Hepatocyte (in vitro differentiated cells): ENCODE measurements at regions not wholly inside any gene's neighbourhood (a gene's known extent, or its start where the extent isn't known, plus 50 kb on each side); places are given as distances from the start of the nearest gene placed in this dataset.

Experiments
- DNase-seq: peaks from one replicate; pipeline ENCODE4 v3.0.0-alpha.2; 2016; ENCODE audit warnings: low spot score
- H2AFZ ChIP-seq: fragments of 200-600 bp; sonication (generic); 2 replicates; pipeline ENCODE4 v1.6.0; 2016; ENCODE audit warnings: antibody characterized with exemption, mild to moderate bottlenecking
- H3K27ac ChIP-seq: fragments of 200-600 bp; sonication (generic); 2 replicates; pipeline ENCODE4 v1.5.1; 2016; ENCODE audit warnings: mild to moderate bottlenecking
- H3K27me3 ChIP-seq: fragments of 200-600 bp; sonication (generic); 2 replicates; pipeline ENCODE4 v1.6.1; 2016
- H3K36me3 ChIP-seq: fragments of 200-600 bp; sonication (generic); replicated peaks from 2 replicates; pipeline ENCODE4 v1.5.1; 2016; ENCODE audit warnings: low read depth; ENCODE audit not compliant: insufficient read depth
- H3K4me1 ChIP-seq: fragments of 200-600 bp; sonication (generic); 2 replicates; pipeline ENCODE4 v1.5.1; 2016; ENCODE audit warnings: mild to moderate bottlenecking, moderate library complexity; ENCODE audit not compliant: insufficient read depth
- H3K4me2 ChIP-seq: fragments of 200-600 bp; sonication (generic); 2 replicates; pipeline ENCODE4 v1.6.0; 2016
- H3K4me3 ChIP-seq: fragments of 200-600 bp; sonication (generic); 2 replicates; pipeline ENCODE4 v1.5.1; 2016; ENCODE audit warnings: mild to moderate bottlenecking
- H3K79me2 ChIP-seq: fragments of 200-600 bp; sonication (generic); 2 replicates; pipeline ENCODE4 v1.6.0; 2017; ENCODE audit warnings: mild to moderate bottlenecking
- H3K9me2 ChIP-seq: fragments of 200-600 bp; sonication (generic); replicated peaks from 2 replicates; pipeline ENCODE4 v1.6.0; 2017; ENCODE audit warnings: mild to moderate bottlenecking; ENCODE audit not compliant: insufficient read depth
- H3K9me3 ChIP-seq: fragments of 200-600 bp; sonication (generic); 2 replicates; pipeline ENCODE4 v1.5.1; 2016; ENCODE audit warnings: low read depth, mild to moderate bottlenecking
- H4K20me1 ChIP-seq: fragments of 200-600 bp; sonication (generic); 2 replicates; pipeline ENCODE4 v1.6.0; 2016; ENCODE audit warnings: mild to moderate bottlenecking; ENCODE audit not compliant: insufficient read depth, poor library complexity, severe bottlenecking
- EZH2 ChIP-seq: fragments of 200-600 bp; sonication (generic); IDR thresholded peaks from 2 replicates; pipeline ENCODE4 v1.6.1; 2016; ENCODE audit warnings: antibody characterized with exemption, mild to moderate bottlenecking, borderline replicate concordance
- EZH2phosphoT487 ChIP-seq: fragments of 200-600 bp; sonication (generic); IDR thresholded peaks from one replicate; pipeline ENCODE4 v1.6.1; 2018; ENCODE audit warnings: antibody characterized with exemption, mild to moderate bottlenecking, low read depth, moderate library complexity; ENCODE audit not compliant: unreplicated experiment, severe bottlenecking
- WGBS: methylation state at CpG from one replicate; pipeline ENCODE4 v1.1.6; 2016; ENCODE audit warnings: low lambda C conversion rate; ENCODE audit errors: missing lambda C conversion rate; 5-methylcytosine and 5-hydroxymethylcytosine counted together
- TF ChIP-seq, protein P1 (sequence below): fragments of 200-600 bp; sonication (generic); IDR thresholded peaks from 2 replicates; pipeline ENCODE4 v1.5.1; 2016; ENCODE audit warnings: antibody characterized with exemption, mild to moderate bottlenecking; ENCODE audit not compliant: poor library complexity

DNA sequence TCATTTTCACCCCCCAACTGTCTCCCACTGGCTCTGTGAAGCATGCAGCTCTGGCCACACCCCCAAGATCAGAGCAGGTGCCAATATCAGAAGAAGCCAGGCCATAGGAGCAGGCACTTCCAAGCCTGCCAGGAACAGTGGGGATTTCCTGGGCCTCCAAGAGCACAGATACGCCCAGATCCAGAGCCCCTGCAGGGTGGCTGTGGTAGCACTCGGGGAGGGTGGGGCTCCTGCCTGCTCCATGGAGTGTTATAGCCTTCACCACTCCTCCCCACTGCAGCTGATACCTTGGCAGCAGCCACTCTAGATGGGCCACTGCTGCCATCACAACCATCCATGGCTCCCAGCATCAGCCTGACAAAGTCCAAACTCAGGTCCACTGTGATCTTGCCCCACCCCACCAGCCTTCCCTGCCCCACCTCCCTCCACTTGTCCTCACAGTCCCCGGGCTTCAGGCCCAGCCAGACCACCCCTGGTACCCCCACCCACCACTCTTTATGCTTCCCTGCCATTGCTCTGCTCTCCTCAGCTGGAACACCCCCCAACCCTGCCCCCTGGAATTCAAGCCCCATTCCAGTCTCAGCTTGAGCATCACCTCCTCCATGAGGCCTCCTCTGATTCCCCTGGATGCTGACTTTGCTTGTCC is 448.3 kb downstream of the MATN1 start:
- WGBS: 80% methylated on average over 2 of the region's 3 CpGs
- no peak for DNase-seq
- Histone ChIP-seq H4K20me1 (no peaks in the 10 kb centered on the region), H2AFZ (no peak overlapping the region), H3K9me3 (no peaks in the 10 kb centered on the region), H3K27me3 (peaks cover 15% of the 10 kb centered on the region), H3K4me3 (no peak overlapping the region), H3K79me2 (no peaks in the 10 kb centered on the region), H3K9me2 (no peaks in the 10 kb centered on the region), H3K4me2 (no peak overlapping the region), H3K36me3 (no peaks in the 10 kb centered on the region), H3K4me1 (no peaks in the 10 kb centered on the region), H3K27ac (no peak overlapping the region)
- TF ChIP-seq, protein P1, sequence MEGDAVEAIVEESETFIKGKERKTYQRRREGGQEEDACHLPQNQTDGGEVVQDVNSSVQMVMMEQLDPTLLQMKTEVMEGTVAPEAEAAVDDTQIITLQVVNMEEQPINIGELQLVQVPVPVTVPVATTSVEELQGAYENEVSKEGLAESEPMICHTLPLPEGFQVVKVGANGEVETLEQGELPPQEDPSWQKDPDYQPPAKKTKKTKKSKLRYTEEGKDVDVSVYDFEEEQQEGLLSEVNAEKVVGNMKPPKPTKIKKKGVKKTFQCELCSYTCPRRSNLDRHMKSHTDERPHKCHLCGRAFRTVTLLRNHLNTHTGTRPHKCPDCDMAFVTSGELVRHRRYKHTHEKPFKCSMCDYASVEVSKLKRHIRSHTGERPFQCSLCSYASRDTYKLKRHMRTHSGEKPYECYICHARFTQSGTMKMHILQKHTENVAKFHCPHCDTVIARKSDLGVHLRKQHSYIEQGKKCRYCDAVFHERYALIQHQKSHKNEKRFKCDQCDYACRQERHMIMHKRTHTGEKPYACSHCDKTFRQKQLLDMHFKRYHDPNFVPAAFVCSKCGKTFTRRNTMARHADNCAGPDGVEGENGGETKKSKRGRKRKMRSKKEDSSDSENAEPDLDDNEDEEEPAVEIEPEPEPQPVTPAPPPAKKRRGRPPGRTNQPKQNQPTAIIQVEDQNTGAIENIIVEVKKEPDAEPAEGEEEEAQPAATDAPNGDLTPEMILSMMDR: no peak
- TF ChIP-seq EZH2 (no peak), EZH2phosphoT487 (no peak)

DNA sequence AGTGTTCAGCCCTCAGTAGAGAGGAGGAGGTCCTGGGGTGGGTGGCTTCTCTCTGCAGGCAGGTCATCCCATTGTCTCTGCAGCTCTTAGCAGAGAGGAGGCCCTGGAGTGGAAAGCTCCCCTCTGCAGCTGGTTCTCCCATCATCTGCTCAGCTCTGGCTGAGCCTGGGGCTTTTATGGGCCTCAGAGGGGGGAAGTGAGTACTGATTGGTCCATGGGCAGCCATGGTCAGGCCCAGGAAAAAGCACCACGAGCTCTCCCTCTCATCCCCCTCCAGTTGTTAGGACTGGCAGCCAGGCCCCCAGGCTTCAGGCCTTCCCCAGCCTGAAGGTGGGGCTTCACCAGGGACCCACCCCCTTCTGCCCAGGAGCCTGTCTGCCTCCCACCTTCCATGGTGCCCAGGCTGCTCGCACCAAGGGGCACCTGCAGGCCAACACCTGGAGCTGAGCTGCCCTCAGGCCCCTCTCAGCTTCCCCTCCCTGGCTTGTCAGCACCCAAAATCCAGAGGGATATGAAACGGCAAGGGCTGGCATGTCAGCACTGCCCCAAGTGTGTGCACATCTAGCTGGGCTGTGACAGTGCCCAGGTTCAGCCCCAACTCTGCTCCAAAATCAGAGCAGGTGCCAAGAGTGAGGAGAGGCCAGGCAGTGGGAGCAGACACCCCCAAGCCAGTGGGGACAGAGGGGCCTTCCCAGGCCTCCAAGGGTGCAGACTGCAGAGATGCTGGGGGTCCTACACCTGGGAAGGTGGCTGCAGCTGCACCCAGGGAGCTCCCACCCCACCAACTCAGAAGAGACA is 449.0 kb downstream of the MATN1 start:
- Histone ChIP-seq H3K36me3 (no peaks in the 10 kb centered on the region), H3K27ac (no peak overlapping the region), H3K9me3 (no peaks in the 10 kb centered on the region), H3K9me2 (no peaks in the 10 kb centered on the region), H2AFZ (no peak overlapping the region), H3K4me2 (no peak overlapping the region), H3K79me2 (no peaks in the 10 kb centered on the region), H4K20me1 (no peaks in the 10 kb centered on the region), H3K4me1 (no peaks in the 10 kb centered on the region), H3K27me3 (peaks cover 8% of the 10 kb centered on the region), H3K4me3 (no peak overlapping the region)
- TF ChIP-seq EZH2 (no peak), EZH2phosphoT487 (no peak)
- TF ChIP-seq, protein P1: no peak
- WGBS: 59% methylated on average over 3 of the region's 3 CpGs
- DNase-seq: no peak

DNA sequence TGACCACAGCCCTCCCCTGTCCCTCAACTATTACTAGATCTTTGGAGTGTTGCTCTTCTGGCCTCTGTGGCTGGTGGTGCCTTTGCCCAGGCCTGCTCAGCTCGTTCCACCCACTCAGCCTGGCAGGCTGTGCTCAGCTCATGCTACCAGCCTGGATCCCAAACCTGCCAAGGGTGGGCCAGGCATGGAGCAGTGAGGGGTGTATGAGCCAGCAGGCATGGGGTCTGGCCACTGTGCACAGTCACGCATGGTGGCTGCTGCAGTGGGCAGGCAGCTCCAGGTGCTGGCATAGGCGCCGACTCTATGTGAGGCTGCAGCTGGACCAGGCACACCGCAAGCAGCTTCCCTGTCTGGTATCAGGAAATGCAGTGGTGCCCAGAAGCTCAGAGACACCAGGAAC is 449.9 kb downstream of the MATN1 start:
- Histone ChIP-seq H2AFZ (no peak overlapping the region), H3K4me1 (no peaks in the 10 kb centered on the region), H4K20me1 (no peaks in the 10 kb centered on the region), H3K27me3 (peaks cover 5% of the 10 kb centered on the region), H3K27ac (no peak overlapping the region), H3K9me2 (no peaks in the 10 kb centered on the region), H3K36me3 (no peaks in the 10 kb centered on the region), H3K9me3 (no peaks in the 10 kb centered on the region), H3K4me3 (no peak overlapping the region), H3K4me2 (no peak overlapping the region), H3K79me2 (no peaks in the 10 kb centered on the region)
- WGBS: 93% methylated on average over 5 of the region's 5 CpGs
- DNase-seq: no peak
- TF ChIP-seq, protein P1: no peak
- TF ChIP-seq EZH2: no peak
- TF ChIP-seq EZH2phosphoT487: no peak
